D341Med (cell line): ENCODE measurements at regions not wholly inside any gene's neighbourhood (a gene's known extent, or its start where the extent isn't known, plus 50 kb on each side); places are given as distances from the start of the nearest gene placed in this dataset.
"Not testable (repeated sequence)": the region's sequence is repeated elsewhere in the genome, so short reads cannot be mapped to it uniquely, and the experiment has no call there.

Source experiments
- DNase-seq: peaks from one replicate; pipeline ENCODE4 v3.0.0; 2012; ENCODE audit warnings: low spot score

DNA sequence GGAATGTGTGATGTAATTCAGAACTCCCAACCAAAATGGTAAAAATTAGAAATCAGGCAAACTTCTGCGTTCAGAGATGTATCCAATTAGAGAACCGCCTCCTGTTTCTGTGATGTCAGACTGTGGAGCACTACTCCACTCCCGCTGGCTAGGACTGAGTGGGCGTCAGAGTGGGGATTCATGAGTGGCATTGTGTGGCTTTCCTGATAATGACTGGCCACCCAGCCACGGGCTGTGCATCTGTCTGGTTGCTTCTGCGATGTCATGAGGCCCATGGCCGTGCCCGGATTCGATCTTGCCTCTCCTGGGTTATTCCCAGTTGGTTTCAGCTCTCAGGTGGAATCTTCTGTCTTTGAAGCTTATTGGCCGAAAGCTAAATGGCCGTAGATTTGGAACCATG is 87.1 kb upstream of the KCNA1 start:
- DNase-seq = no peak

DNA sequence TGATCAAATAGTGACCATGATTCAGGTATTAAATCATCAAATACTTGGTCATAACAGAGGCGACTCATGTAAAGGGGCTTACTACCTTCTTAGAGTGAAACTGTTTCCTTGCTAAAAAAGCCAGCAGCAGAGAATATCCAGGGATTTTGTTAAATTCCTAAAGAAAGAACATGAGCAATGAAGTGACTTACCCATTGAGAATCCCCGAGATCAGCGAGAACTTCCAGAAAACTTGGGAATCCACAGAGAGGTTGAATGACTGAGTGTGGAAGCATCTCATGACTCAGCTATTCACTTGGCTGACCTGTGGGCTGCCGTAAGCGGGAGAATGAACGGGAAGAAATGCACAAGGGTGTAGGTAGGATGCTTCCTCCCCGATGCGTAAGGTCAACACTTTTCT is 85.3 kb upstream of the KCNA1 start:
- DNase-seq = no peak

DNA sequence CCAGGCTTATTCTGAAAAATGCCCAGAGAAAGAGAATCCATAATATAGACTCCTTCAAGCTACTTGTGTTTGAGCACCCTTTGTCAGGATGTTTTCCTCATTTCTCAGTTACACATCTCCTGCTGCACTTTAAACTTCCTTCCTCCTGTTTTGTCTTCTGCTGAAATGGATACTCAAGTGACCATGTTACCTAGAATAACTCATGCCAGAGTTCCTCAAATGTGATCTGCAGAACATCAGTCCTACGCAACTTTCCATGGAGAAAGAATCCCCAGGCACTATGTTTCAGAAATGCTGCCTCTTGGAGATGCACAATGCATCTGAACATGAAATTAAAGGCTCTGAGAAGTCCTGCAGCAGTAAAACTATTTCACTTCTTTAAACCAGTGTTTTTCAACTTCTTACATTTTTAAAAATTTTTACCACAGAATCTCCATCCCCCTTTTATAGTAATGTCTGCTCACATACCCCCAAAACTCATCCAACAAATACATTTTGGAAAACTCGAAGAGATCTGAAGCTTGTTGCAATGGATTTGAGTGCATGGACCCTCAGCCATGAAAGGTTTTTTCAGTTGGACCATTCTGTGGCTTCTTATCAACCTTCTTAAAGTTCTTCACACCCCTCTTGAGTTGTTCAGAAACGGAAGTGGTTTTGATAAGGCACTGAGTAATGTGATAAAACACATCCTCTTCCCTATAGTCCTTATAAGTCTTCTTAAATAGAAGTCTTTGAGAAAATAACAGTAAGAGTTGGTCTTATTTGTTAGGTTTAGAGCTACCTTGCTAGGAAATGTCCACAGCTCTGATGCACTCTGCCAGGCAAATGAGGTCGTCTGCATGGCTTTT is 84.5 kb upstream of the KCNA1 start:
- DNase-seq = no peak

- DNase-seq = no peak
Measured at GRCh38 chr12:4826909-4827308, 82.8 kb upstream of the KCNA1 start.

DNA sequence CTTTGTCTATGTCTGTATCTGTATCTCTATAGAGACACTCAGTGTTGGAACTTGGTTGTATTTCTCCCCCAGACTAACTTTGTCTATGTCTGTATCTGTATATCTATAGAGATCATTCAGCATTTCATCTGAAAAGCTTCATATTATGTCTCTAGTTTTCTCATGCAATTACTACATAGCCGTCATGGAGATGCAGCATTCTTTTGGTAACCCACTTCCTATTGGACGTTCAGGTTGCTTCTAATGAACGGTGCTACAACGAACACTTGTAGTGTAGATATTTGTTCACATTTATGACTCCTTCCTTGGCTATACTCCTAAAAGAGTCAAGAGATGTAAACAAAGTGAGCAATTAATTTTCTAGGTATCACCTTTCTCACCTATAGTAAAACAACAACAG is 81.5 kb upstream of the KCNA1 start:
- no peak for DNase-seq

GRCh38 chr12:4829161-4829792 is 80.4 kb upstream of the KCNA1 start:
- DNase-seq = no peak

GRCh38 chr12:4829793-4830162 is 79.9 kb upstream of the KCNA1 start:
- no peak for DNase-seq

DNA sequence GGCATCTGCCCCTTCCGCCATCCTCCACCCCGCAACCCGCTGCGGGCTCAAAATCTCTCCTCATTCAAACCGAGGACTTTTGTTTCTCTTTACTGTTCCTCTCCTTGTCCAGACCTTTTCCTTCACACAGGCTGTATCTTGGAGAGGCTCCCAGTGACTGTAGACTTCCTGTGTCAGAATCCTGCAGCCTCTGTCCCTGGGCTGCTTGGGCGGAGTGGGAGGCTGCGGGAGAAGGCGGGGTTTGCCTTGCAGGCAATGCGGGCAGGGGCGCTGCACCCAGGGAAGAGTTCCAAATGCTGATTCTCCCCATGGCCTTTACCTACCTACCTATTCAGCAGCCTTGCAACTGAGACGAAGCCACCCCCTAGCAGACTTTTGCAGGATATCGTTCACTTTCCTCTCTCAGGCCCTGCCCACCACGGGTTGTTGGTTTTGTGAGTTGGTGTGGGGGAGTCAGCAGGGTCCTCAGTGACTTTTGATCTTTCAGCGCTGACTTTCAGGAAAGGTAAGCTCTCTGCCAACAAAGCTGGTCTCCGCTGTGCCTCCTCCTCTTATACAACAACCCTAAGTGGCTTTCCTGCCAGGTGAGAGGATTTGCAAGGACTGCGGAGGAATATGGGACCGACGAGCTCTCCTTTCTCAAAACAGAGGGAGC is 79.0 kb upstream of the KCNA1 start:
- DNase-seq = no peak

DNA sequence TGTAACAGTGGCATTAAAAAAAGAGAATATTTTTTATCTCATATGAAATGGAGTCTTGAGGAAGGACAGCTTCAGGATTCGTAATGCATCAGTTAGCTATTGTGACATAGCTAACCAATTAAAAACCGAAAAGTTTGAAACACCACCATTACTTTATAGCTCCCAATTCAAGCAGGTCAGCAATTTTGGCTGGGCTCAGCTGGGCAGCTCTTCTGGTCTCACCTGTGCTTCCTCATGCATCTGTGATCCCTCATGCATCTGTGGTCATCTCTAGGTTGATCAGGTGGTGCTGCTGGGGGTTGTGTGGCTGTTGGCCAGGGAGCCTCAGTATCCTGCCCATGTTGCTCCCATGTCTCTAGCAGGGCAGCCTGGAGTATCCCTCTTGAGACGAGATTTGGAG is 76.7 kb upstream of the KCNA1 start:
- no peak for DNase-seq

GRCh38 chr12:4833524-4833923 is 76.2 kb upstream of the KCNA1 start:
- DNase-seq = no peak

- not testable (repeated sequence) for DNase-seq
Measured at GRCh38 chr12:4842401-4842800, 67.3 kb upstream of the KCNA1 start.

GRCh38 chr12:4843907-4844306 is 65.8 kb upstream of the KCNA1 start:
- DNase-seq = no peak

- DNase-seq = no peak
Measured at GRCh38 chr12:4847713-4848112, 62.0 kb upstream of the KCNA1 start.

DNA sequence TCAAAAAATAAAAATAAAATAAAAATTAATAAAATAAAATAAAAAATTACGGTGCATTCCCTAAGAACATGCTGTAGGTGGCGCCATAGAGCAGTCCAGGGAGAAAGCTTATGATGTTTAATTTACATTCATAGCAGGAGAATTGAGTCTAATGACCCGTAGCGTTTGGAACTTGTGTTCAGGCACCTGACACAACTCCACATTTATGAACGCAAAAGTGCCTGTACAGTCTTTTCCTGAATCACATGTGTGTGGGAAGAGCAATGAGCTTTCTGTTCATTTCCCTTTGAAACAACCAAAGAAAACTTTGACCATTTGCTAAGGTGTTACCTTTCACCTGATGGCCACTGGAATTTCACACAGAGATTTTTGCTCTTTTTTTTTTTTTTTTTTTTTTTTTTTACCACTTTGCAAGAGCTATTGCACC is 60.6 kb upstream of the KCNA1 start:
- DNase-seq = peak; percentile 60

DNA sequence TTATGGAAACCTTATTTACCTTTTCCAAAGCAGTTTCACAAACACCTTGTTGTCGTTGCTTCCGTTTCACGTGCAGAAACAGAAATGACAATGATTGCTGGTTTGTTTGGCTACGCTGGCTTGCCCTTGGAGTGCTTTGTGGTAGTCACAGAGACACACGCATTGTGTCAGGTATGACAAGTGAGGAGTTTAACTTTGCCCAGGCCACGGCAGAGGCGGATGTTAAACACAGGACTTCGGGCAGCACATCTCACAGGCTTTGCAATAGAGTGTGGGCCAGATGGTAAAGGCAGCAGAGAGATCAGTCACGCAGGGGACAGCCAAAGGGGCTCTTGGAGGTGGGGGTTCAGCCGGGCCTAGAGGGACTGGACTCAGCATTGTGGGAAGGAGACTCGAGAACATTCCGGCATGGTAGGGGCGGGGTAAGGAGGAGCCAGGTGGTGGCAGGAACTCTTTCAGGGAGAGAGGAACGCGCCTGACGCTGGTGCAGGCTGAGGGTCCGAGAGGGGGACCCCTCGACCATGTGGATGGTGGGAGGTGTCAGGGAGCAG is 59.8 kb upstream of the KCNA1 start:
- no peak for DNase-seq

DNA sequence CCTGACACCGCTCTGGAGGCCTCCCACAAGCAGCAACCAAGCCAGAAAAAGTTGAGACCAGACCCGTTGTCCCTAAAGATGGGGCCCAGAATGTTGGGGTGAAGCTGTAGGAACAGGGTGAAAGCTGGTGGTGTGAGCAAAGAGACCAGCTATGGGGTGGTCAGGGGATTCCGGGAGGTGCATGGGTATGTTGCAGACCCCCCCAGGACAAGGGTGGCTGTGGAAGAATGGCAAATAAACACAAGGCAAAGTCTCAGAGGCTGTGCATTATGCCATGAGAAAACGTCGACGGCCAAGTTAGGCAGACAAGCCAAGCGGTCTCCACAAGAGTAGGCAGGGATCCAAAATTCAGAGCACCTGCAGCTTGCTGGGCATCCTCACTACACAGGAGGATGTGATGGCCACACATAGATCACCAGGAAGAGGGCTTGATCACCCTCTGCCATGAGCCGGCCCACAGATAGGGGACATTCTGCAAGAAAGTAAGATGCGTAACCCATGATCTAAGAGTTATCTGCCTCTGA is 58.8 kb upstream of the KCNA1 start:
- no peak for DNase-seq

DNA sequence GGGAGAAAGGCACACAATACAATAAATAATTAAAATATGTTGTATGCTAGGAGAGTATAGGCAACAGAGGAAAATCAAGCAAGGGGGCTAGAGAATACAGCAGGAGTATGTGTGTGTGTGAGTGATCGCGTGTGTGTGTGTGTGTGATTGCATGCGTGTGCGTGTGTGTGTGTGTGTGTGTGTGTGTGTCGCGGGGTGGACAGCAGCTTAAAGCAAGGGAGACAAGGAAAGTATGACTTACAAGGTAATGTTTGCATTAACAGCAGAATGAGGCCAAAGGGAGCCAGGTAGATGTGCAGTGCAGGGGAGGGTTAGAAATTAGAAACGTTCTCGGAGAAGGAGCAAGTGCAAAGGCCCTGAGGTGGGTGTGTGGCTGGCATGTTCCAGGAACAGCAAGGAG is 57.4 kb upstream of the KCNA1 start:
- no peak for DNase-seq

DNA sequence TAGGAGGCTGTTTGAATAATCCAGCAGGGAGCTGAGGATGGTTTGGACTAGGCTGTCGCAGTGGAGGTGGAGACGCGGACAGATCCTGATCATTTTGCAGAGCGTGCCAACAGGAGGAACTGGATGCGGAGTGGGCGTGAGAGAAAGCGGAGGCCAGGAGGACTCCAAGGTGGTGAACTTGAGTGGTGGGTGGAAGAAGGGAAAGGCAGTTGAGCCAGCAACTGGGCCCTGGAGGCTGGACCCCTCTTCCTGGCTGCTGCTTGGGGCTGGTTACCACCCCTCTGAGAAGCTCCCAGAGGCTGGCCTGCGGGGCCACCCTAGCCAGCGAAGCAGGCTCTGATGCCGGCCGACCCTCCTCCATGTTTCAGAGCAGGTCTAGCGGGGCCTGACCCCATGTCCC is 56.8 kb upstream of the KCNA1 start:
- no peak for DNase-seq

- DNase-seq = peak; percentile 73
Measured at GRCh38 chr12:4855121-4855924, 54.4 kb upstream of the KCNA1 start.

DNA sequence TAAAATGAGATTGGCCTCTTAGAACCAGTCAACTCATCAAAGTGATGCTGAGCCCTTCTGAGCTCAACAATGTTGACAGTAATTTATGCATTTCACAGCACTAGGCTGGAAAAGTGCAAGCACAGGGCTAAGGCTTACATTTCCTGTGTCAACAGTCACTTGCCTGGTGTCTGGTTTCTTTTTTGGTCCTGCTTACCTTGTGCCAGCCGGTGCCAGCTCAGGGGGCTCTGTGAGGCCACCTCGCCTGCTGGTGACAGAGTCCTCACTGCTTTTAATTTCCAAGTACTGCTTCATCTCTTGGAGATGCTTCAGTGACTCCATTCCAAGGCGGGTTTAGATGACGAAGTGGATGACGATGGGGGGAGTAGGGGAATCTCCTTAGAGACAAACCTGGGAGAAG is 53.1 kb upstream of the KCNA1 start:
- DNase-seq = no peak

GRCh38 chr12:4857472-4858291 is 52.0 kb upstream of the KCNA1 start:
- DNase-seq = peak; percentile 83
